Thyroid gland (tissue), 4 donors: ENCODE measurements at regions not wholly inside any gene's neighbourhood (a gene's known extent, or its start where the extent isn't known, plus 50 kb on each side); places are given as distances from the start of the nearest gene placed in this dataset.

Source experiments
- DNase-seq, 2 donors: peaks; one replicate each; pipeline ENCODE4 v3.0.0-alpha.2; 2019
- H3K27ac ChIP-seq, 3 donors: fragments of 200-600 bp; sonication (generic); 1 replicate in 2 of 3; 2 replicates in 1 of 3; pipeline ENCODE4 v1.5.1; 2016 to 2019; ENCODE audit warnings: mild to moderate bottlenecking in 1 of 3, moderate library complexity in 1 of 3
- H3K27me3 ChIP-seq: fragments of 200-600 bp; sonication (generic); one replicate; pipeline ENCODE4 v1.5.1; 2019
- H3K36me3 ChIP-seq, 2 donors: fragments of 200-600 bp; sonication (generic); one replicate each; pipeline ENCODE4 v1.5.1; 2016 to 2019
- H3K4me1 ChIP-seq, 2 donors: fragments of 200-600 bp; sonication (generic); one replicate each; pipeline ENCODE4 v1.5.1; 2017 to 2019
- H3K4me3 ChIP-seq, 3 donors: fragments of 200-600 bp; sonication (generic); replicated peaks in 1 of 3; 1 replicate in 2 of 3; 2 replicates in 1 of 3; pipeline ENCODE4 v1.5.1; 2016; ENCODE audit warnings: mild to moderate bottlenecking in 1 of 3
- H3K9me3 ChIP-seq: fragments of 200-600 bp; sonication (generic); one replicate; pipeline ENCODE4 v1.5.1; 2017
- CTCF ChIP-seq, 6 experiments: fragments of 200-600 bp in 3 of 6; fragments of 450-650 bp in 3 of 6; sonication (generic) in 3 of 6; IDR thresholded peaks; one replicate each; pipeline ENCODE4 v1.5.1; 2016 to 2019; ENCODE audit warnings: antibody characterized with exemption in 6 of 6, mild to moderate bottlenecking in 2 of 6, inconsistent platforms in 1 of 6, moderate library complexity in 1 of 6
- POLR2A ChIP-seq, 2 donors: fragments of 450-650 bp; IDR thresholded peaks; one replicate each; pipeline ENCODE4 v1.6.1; 2017; ENCODE audit warnings: antibody characterized with exemption in 2 of 2, mild to moderate bottlenecking in 2 of 2, moderate library complexity in 1 of 2
- WGBS, 2 donors: methylation state at CpG; one replicate each; pipeline ENCODE4 v1.1.5; 2017; 5-methylcytosine and 5-hydroxymethylcytosine counted together
- intact Hi-C: fragments of 100-400 bp; cut with DNase I; formaldehyde crosslinking; loops from one replicate; pipeline ENCODE4 v1.15.1; 2023

GRCh38 chr9:108423433-108423832, 432.4 kb downstream of the ACTL7B start:
- no peak for TF ChIP-seq POLR2A (IDR thresholded peaks at IDR 0.05)
- TF ChIP-seq CTCF (IDR thresholded peaks at IDR 0.05), result no peak
- DNase-seq, result no peak
- intact Hi-C loops, result no loop called here
- Histone ChIP-seq H3K36me3 (no peaks in the 10 kb centered on the region), H3K27ac (no peak overlapping the region), H3K9me3 (no peaks in the 10 kb centered on the region), H3K4me3 (no peak overlapping the region), H3K27me3 (no peaks in the 10 kb centered on the region), H3K4me1 (no peaks in the 10 kb centered on the region)
- WGBS, 2 donors, result 81 to 89% methylated on average over 9 of the region's 9 CpGs

GRCh38 chr9:108419379-108419778, 436.4 kb downstream of the ACTL7B start:
- H3K27ac ChIP-seq, result no peak overlapping the region
- H3K9me3 ChIP-seq, result no peaks in the 10 kb centered on the region
- no peaks in the 10 kb centered on the region for H3K27me3 ChIP-seq
- no peaks in the 10 kb centered on the region for H3K36me3 ChIP-seq
- no peaks in the 10 kb centered on the region for H3K4me1 ChIP-seq
- H3K4me3 ChIP-seq, result no peak overlapping the region
- DNase-seq, result no peak
- TF ChIP-seq POLR2A (IDR thresholded peaks at IDR 0.05), result no peak
- TF ChIP-seq CTCF (IDR thresholded peaks at IDR 0.05), result no peak
- intact Hi-C loops, result no loop called here

GRCh38 chr9:108417726-108418125, 438.1 kb downstream of the ACTL7B start:
- Histone ChIP-seq H3K9me3 (no peaks in the 10 kb centered on the region), H3K27me3 (no peaks in the 10 kb centered on the region), H3K4me1 (no peaks in the 10 kb centered on the region), H3K36me3 (no peaks in the 10 kb centered on the region), H3K4me3 (no peak overlapping the region), H3K27ac (no peak overlapping the region)
- WGBS, 2 donors, result 81 to 91% methylated on average over 1 of the region's 1 CpG
- TF ChIP-seq CTCF (IDR thresholded peaks at IDR 0.05) (no peak), POLR2A (IDR thresholded peaks at IDR 0.05) (no peak)
- intact Hi-C loops, result no loop called here
- DNase-seq, result no peak

- TF ChIP-seq CTCF (IDR thresholded peaks at IDR 0.05) (no peak), POLR2A (IDR thresholded peaks at IDR 0.05) (no peak)
- intact Hi-C loops, result no loop called here
- H3K36me3 ChIP-seq, result no peaks in the 10 kb centered on the region
- 99 to 100% methylated on average over 1 of the region's 1 CpG for WGBS, 2 donors
- H3K27ac ChIP-seq, result no peak overlapping the region
- no peak for DNase-seq
- H3K27me3 ChIP-seq, result no peaks in the 10 kb centered on the region
- no peaks in the 10 kb centered on the region for H3K4me1 ChIP-seq
- H3K4me3 ChIP-seq, result no peak overlapping the region
- H3K9me3 ChIP-seq, result no peaks in the 10 kb centered on the region
These were observed 438.5 kb downstream of the ACTL7B start for GRCh38 chr9:108417312-108417711.

GRCh38 chr9:108416324-108416723, 439.5 kb downstream of the ACTL7B start:
- intact Hi-C loops, result no loop called here
- H3K27ac ChIP-seq, result no peak overlapping the region

GRCh38 chr9:108413809-108414208, 442.0 kb downstream of the ACTL7B start:
- DNase-seq, result no peak
- TF ChIP-seq POLR2A (IDR thresholded peaks at IDR 0.05) (no peak), CTCF (IDR thresholded peaks at IDR 0.05) (no peak)
- H3K36me3 ChIP-seq, result no peaks in the 10 kb centered on the region
- intact Hi-C loops, result no loop called here
- no peaks in the 10 kb centered on the region for H3K9me3 ChIP-seq
- no peaks in the 10 kb centered on the region for H3K27me3 ChIP-seq
- no peaks in the 10 kb centered on the region for H3K4me1 ChIP-seq
- no peak overlapping the region for H3K4me3 ChIP-seq
- H3K27ac ChIP-seq, result no peak overlapping the region
- 57 to 77% methylated on average over 2 of the region's 2 CpGs for WGBS, 2 donors

More at GRCh38 chr9:108416324-108416723, 439.5 kb downstream of the ACTL7B start:
- Histone ChIP-seq H3K27me3 (no peaks in the 10 kb centered on the region), H3K4me3 (no peak overlapping the region), H3K36me3 (no peaks in the 10 kb centered on the region), H3K9me3 (no peaks in the 10 kb centered on the region), H3K4me1 (no peaks in the 10 kb centered on the region)
- no peak for DNase-seq
- TF ChIP-seq POLR2A (IDR thresholded peaks at IDR 0.05), result no peak
- WGBS, 2 donors, result 76 to 79% methylated on average over 2 of the region's 2 CpGs
